NT2/D1 (cell line): ENCODE measurements at regions not wholly inside any gene's neighbourhood (a gene's known extent, or its start where the extent isn't known, plus 50 kb on each side); places are given as distances from the start of the nearest gene placed in this dataset.

ENCODE experiments used
- SUZ12 ChIP-seq: IDR thresholded peaks from 2 replicates; pipeline ENCODE4 v1.6.1; 2011; ENCODE audit not compliant: insufficient read length, insufficient read depth; ENCODE audit errors: extremely low read depth
- YY1 ChIP-seq: IDR thresholded peaks from 2 replicates; pipeline ENCODE4 v1.6.1; 2011; ENCODE audit not compliant: insufficient read length, insufficient read depth
- ZNF274 ChIP-seq: IDR thresholded peaks from 2 replicates; pipeline ENCODE4 v1.6.1; 2011; ENCODE audit warnings: mild to moderate bottlenecking, low read depth, low read length

- TF ChIP-seq SUZ12 (no peak), ZNF274 (no peak), YY1 (no peak)
These were observed 53.3 kb upstream of the FAM180A start for GRCh38 chr7:135801877-135802276.
